Peyer's patch (tissue), 4 donors: ENCODE measurements at regions not wholly inside any gene's neighbourhood (a gene's known extent, or its start where the extent isn't known, plus 50 kb on each side); places are given as distances from the start of the nearest gene placed in this dataset.

Experiments used
- DNase-seq, 3 donors: peaks; one replicate each; pipeline ENCODE4 v3.0.0-alpha.2; 2017 to 2019
- H3K27ac ChIP-seq, 4 donors: fragments of 200-600 bp; sonication (generic); one replicate each; pipeline ENCODE4 v1.5.1; 2016 to 2019
- H3K27me3 ChIP-seq, 2 donors: fragments of 200-600 bp; sonication (generic); one replicate each; pipeline ENCODE4 v1.5.1; 2019
- H3K36me3 ChIP-seq, 3 donors: fragments of 200-600 bp; sonication (generic); one replicate each; pipeline ENCODE4 v1.5.1; 2016 to 2019
- H3K4me1 ChIP-seq, 4 donors: fragments of 200-600 bp; sonication (generic); one replicate each; pipeline ENCODE4 v1.5.1; 2016 to 2019
- H3K4me3 ChIP-seq, 4 donors: fragments of 200-600 bp; sonication (generic); 1 replicate in 3 of 4; 2 replicates in 1 of 4; pipeline ENCODE4 v1.5.1; 2016 to 2019; ENCODE audit warnings: mild to moderate bottlenecking in 1 of 4
- H3K9me3 ChIP-seq, 4 donors: fragments of 200-600 bp; sonication (generic); one replicate each; pipeline ENCODE4 v1.5.1; 2016 to 2019; ENCODE audit warnings: mild to moderate bottlenecking in 1 of 4
- POLR2A ChIP-seq, 2 donors: fragments of 450-650 bp; IDR thresholded peaks; one replicate each; pipeline ENCODE4 v1.5.1; 2017; ENCODE audit warnings: antibody characterized with exemption in 2 of 2, mild to moderate bottlenecking in 2 of 2, moderate library complexity in 2 of 2
- TF ChIP-seq, protein P1 (sequence below), 6 experiments: fragments of 450-650 bp in 4 of 6; fragments of 200-600 bp in 2 of 6; sonication (generic) in 1 of 6; IDR thresholded peaks; one replicate each; pipeline ENCODE4 v1.5.1; 2017 to 2019; ENCODE audit warnings: antibody characterized with exemption in 6 of 6, mild to moderate bottlenecking in 3 of 6, moderate library complexity in 1 of 6

GRCh38 chr15:95577927-95578326, 752.6 kb upstream of the NR2F2 start:
- Histone ChIP-seq H3K9me3 (no peaks in the 10 kb centered on the region), H3K27ac (no peak overlapping the region), H3K4me3 (no peak overlapping the region), H3K27me3 (no peaks in the 10 kb centered on the region), H3K36me3 (no peaks in the 10 kb centered on the region), H3K4me1 (no peaks in the 10 kb centered on the region)
- DNase-seq: no peak
- no peak for TF ChIP-seq POLR2A (IDR thresholded peaks at IDR 0.05)
- TF ChIP-seq, protein P1, sequence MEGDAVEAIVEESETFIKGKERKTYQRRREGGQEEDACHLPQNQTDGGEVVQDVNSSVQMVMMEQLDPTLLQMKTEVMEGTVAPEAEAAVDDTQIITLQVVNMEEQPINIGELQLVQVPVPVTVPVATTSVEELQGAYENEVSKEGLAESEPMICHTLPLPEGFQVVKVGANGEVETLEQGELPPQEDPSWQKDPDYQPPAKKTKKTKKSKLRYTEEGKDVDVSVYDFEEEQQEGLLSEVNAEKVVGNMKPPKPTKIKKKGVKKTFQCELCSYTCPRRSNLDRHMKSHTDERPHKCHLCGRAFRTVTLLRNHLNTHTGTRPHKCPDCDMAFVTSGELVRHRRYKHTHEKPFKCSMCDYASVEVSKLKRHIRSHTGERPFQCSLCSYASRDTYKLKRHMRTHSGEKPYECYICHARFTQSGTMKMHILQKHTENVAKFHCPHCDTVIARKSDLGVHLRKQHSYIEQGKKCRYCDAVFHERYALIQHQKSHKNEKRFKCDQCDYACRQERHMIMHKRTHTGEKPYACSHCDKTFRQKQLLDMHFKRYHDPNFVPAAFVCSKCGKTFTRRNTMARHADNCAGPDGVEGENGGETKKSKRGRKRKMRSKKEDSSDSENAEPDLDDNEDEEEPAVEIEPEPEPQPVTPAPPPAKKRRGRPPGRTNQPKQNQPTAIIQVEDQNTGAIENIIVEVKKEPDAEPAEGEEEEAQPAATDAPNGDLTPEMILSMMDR (IDR thresholded peaks at IDR 0.05): no peak

- Histone ChIP-seq H3K4me1 (no peaks in the 10 kb centered on the region), H3K36me3 (no peaks in the 10 kb centered on the region), H3K27ac (no peak overlapping the region), H3K27me3 (no peaks in the 10 kb centered on the region), H3K4me3 (no peak overlapping the region), H3K9me3 (no peaks in the 10 kb centered on the region)
- no peak for DNase-seq
- TF ChIP-seq POLR2A (IDR thresholded peaks at IDR 0.05): no peak
- TF ChIP-seq, protein P1 (IDR thresholded peaks at IDR 0.05): no peak
These were observed 750.4 kb upstream of the NR2F2 start for GRCh38 chr15:95580121-95580520.

DNA sequence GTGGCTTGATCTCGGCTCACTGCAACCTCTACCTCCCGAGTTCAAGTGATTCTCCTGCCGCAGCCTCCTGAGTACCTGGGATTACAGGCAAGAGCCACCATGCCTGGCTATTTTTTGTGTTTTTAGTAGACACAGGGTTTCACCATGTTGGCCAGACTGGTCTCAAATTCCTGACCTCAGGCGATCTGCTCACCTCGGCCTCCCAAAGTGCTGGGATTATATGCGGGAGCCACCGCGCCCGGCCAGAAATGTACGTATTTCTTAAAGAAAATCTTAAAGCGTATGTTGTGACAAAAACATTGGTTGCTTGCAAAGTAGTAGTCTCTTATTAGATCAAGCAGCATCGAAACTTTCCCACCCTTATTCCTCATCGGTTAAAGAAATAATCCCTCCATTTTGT, 748.9 kb upstream of the NR2F2 start:
- Histone ChIP-seq H3K4me1 (no peaks in the 10 kb centered on the region), H3K9me3 (no peaks in the 10 kb centered on the region), H3K4me3 (no peak overlapping the region), H3K27ac (no peak overlapping the region), H3K27me3 (no peaks in the 10 kb centered on the region), H3K36me3 (no peaks in the 10 kb centered on the region)
- DNase-seq: no peak
- TF ChIP-seq POLR2A (IDR thresholded peaks at IDR 0.05): no peak
- TF ChIP-seq, protein P1 (IDR thresholded peaks at IDR 0.05): no peak

DNA sequence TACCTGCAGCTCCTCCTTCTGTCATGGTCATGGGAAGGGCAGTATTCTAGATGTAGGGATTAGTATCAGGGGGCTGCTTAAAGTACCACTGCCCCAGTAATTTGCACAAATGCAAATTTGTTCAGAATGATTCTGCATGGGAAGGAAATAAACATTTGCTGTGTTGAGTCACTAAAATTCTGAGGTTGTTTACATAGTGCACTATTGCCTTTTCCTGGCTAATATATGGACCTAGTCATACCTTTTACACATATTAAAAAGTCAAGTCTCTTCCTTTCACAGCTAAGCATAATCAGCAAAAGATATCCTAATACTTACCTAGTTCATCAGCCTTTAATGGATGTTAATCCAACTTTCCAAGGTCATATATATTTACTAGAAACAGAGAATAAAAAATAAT, 746.4 kb upstream of the NR2F2 start:
- Histone ChIP-seq H3K36me3 (no peaks in the 10 kb centered on the region), H3K27me3 (no peaks in the 10 kb centered on the region), H3K4me1 (no peaks in the 10 kb centered on the region), H3K9me3 (no peaks in the 10 kb centered on the region), H3K27ac (no peak overlapping the region), H3K4me3 (no peak overlapping the region)
- DNase-seq: no peak
- TF ChIP-seq, protein P1 (IDR thresholded peaks at IDR 0.05): no peak

DNA sequence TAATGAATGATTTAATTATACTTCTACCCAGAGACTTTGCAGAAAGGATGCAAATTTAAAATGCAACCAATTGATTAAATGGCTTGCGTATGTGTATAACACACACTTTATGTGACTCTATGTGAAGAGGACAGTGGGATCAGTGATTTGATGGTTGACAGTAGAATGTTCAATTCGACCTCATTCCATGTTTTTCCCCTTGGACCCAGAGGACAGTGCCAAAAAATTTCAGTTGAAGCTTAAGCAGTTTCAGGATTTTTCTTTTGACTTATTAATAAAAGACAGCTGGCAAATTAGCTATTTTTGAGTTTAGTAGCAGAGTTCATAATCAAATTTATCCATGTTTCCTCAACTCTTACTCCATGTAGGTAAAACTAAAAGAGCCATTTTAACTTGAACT, 742.4 kb upstream of the NR2F2 start:
- no peaks in the 10 kb centered on the region for H3K27me3 ChIP-seq
- H3K27ac ChIP-seq: no peak overlapping the region
- no peak for TF ChIP-seq POLR2A (IDR thresholded peaks at IDR 0.05)
- TF ChIP-seq, protein P1 (IDR thresholded peaks at IDR 0.05): no peak
- H3K4me1 ChIP-seq: no peaks in the 10 kb centered on the region
- no peak overlapping the region for H3K4me3 ChIP-seq
- no peaks in the 10 kb centered on the region for H3K36me3 ChIP-seq
- H3K9me3 ChIP-seq: no peaks in the 10 kb centered on the region
- no peak for DNase-seq

DNA sequence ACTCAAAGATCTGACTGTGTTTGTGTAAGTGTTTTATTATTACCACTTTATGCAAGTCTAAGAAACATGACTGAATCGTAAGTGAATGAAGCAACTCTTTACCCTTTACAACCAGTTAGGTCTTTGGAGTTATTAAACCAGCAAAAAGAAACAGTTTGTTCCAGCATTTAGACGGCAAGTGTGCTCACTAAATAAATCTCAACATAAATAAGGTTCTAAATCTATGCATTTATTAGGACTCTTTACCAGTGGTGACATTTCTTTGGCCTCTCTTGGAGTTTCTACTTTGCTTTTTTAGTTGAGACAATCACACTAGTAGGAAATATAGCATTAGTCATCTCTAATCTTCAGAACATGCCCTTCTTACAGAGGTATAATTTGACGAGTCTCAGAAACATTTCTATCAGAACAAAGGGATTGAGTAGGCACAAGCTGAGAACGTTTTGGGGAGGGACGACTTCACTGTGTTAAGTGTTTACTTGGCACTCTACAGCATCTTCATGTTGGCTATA, 739.9 kb upstream of the NR2F2 start:
- no peak for DNase-seq
- Histone ChIP-seq H3K27ac (no peak overlapping the region), H3K4me1 (no peaks in the 10 kb centered on the region), H3K27me3 (no peaks in the 10 kb centered on the region), H3K4me3 (no peak overlapping the region), H3K36me3 (no peaks in the 10 kb centered on the region), H3K9me3 (no peaks in the 10 kb centered on the region)
- TF ChIP-seq, protein P1 (IDR thresholded peaks at IDR 0.05): no peak
- TF ChIP-seq POLR2A (IDR thresholded peaks at IDR 0.05): no peak
